ENCODE measurements at regions not wholly inside any gene's neighbourhood (a gene's known extent, or its start where the extent isn't known, plus 50 kb on each side); places are given as distances from the start of the nearest gene placed in this dataset.

GRCh38 chr7:17029150-17029549 is 147.4 kb upstream of the AGR3 start:
- peak in 3 of 14 experiments; percentile 44 to 70 (median 65) for DNase-seq
- H3K4me3 ChIP-seq (ENCODE audit: low read length): no peak overlapping the region
- ATAC-seq (ENCODE audit: poor library complexity): peak; percentile 65
- Mint-ChIP-seq H3K27ac (no peak overlapping the region), H3K4me1 (ENCODE audit: low read depth) (no peaks in the 10 kb centered on the region), H3K27me3 (no peaks in the 10 kb centered on the region), H3K4me3 (no peak overlapping the region), H3K9me3 (no peaks in the 10 kb centered on the region), H3K36me3 (ENCODE audit: low read depth) (no peaks in the 10 kb centered on the region)
- no peaks in the 10 kb centered on the region for H3K27me3 ChIP-seq (ENCODE audit: control insufficient read depth in 1 of 2, insufficient read depth in 2 of 2, low read length in 2 of 2)
- ChIA-PET POLR2A (interaction anchor here (0.8 kb wide), 1 partner anchor 17 kb away, joined by 3 read pairs; no protein-coding TSS in a partner anchor), CTCF (interaction anchor here (2.0 kb wide), 1 partner anchor 20 kb away, joined by 5 read pairs; no protein-coding TSS in a partner anchor)
- no peaks in the 10 kb centered on the region for H3K9me3 ChIP-seq (ENCODE audit: control insufficient read depth in 1 of 2, insufficient read depth in 1 of 2, low read length in 2 of 2)
- no peak overlapping the region for H3K27ac ChIP-seq (ENCODE audit: low read depth in 1 of 2, low read length in 2 of 2)
- H3K4me1 ChIP-seq (ENCODE audit: insufficient read depth, low read length): peaks cover 14% of the 10 kb centered on the region
- no peaks in the 10 kb centered on the region for H3K36me3 ChIP-seq (ENCODE audit: insufficient read depth, low read length)
- intact Hi-C loops (cut with DNase I, micrococcal nuclease): no loop called here
- no peak for TF ChIP-seq CTCF (IDR thresholded peaks at IDR 0.05)

- TF ChIP-seq CTCF (IDR thresholded peaks at IDR 0.05): no peak
- DNase-seq (peak in 3 of 14 experiments; percentile 16 to 23 (median 20)), ATAC-seq (ENCODE audit: poor library complexity) (no peak)
- H3K9me3 ChIP-seq (ENCODE audit: control insufficient read depth in 1 of 2, insufficient read depth in 1 of 2, low read length in 2 of 2): no peaks in the 10 kb centered on the region
- no peak overlapping the region for H3K4me3 ChIP-seq (ENCODE audit: low read length)
- Mint-ChIP-seq H3K27me3 (no peaks in the 10 kb centered on the region), H3K4me1 (ENCODE audit: low read depth) (no peaks in the 10 kb centered on the region), H3K36me3 (ENCODE audit: low read depth) (no peaks in the 10 kb centered on the region), H3K4me3 (no peak overlapping the region), H3K27ac (no peak overlapping the region), H3K9me3 (no peaks in the 10 kb centered on the region)
- POLR2A ChIA-PET: no interaction called here
- no peak overlapping the region for H3K27ac ChIP-seq (ENCODE audit: low read depth in 1 of 2, low read length in 2 of 2)
- H3K4me1 ChIP-seq (ENCODE audit: insufficient read depth, low read length): peaks cover 14% of the 10 kb centered on the region
- H3K27me3 ChIP-seq (ENCODE audit: control insufficient read depth in 1 of 2, insufficient read depth in 2 of 2, low read length in 2 of 2): no peaks in the 10 kb centered on the region
- H3K36me3 ChIP-seq (ENCODE audit: insufficient read depth, low read length): no peaks in the 10 kb centered on the region
- CTCF ChIA-PET: no interaction called here
- intact Hi-C loops (cut with DNase I, micrococcal nuclease): no loop called here
Measured at GRCh38 chr7:17030559-17030958, 148.8 kb upstream of the AGR3 start.

GRCh38 chr7:17031906-17032551 is 150.2 kb upstream of the AGR3 start:
- no peak overlapping the region for H3K4me3 ChIP-seq (ENCODE audit: low read length)
- ATAC-seq (ENCODE audit: poor library complexity) (no peak), DNase-seq (no peak)
- peaks cover 14% of the 10 kb centered on the region for H3K4me1 ChIP-seq (ENCODE audit: insufficient read depth, low read length)
- no peak for TF ChIP-seq CTCF (IDR thresholded peaks at IDR 0.05)
- Mint-ChIP-seq H3K27me3 (peaks cover under 1% of the 10 kb centered on the region), H3K4me1 (ENCODE audit: low read depth) (no peaks in the 10 kb centered on the region), H3K27ac (no peak overlapping the region), H3K36me3 (ENCODE audit: low read depth) (no peaks in the 10 kb centered on the region), H3K4me3 (no peak overlapping the region), H3K9me3 (no peaks in the 10 kb centered on the region)
- no peaks in the 10 kb centered on the region for H3K36me3 ChIP-seq (ENCODE audit: insufficient read depth, low read length)
- H3K27ac ChIP-seq (ENCODE audit: low read depth in 1 of 2, low read length in 2 of 2): no peak overlapping the region
- no peaks in the 10 kb centered on the region for H3K27me3 ChIP-seq (ENCODE audit: control insufficient read depth in 1 of 2, insufficient read depth in 2 of 2, low read length in 2 of 2)
- intact Hi-C loops (cut with DNase I, micrococcal nuclease): no loop called here
- CTCF ChIA-PET: no interaction called here
- POLR2A ChIA-PET: no interaction called here
- no peaks in the 10 kb centered on the region for H3K9me3 ChIP-seq (ENCODE audit: control insufficient read depth in 1 of 2, insufficient read depth in 1 of 2, low read length in 2 of 2)

All from CD4-positive, alpha-beta T cell (primary cell).